Activated T-helper 17 cell treated with anti-CD3 and anti-CD28 coated beads, Interleukin-2, amount 50 U/mL, for 72 hours (primary cell): ENCODE measurements at regions not wholly inside any gene's neighbourhood (a gene's known extent, or its start where the extent isn't known, plus 50 kb on each side); places are given as distances from the start of the nearest gene placed in this dataset.
A peak's percentile ranks its signal among the peaks of the same experiment; 100 is the strongest.
"Not testable (repeated sequence)": the region's sequence is repeated elsewhere in the genome, so short reads cannot be mapped to it uniquely, and the experiment has no call there.

Source experiments
- ATAC-seq: fragments of 150-1000 bp; cut with Tn5 transposase; replicated peaks from 2 replicates; pipeline ENCODE4 v1.10.0; 2021; ENCODE audit warnings: mild to moderate bottlenecking, moderate library complexity
- H3K27ac Mint-ChIP-seq: one replicate; pipeline ENCODE4 v1.8.0; 2022; ENCODE audit warnings: mixed read lengths
- H3K27me3 Mint-ChIP-seq: one replicate; pipeline ENCODE4 v1.8.0; 2022; ENCODE audit warnings: mixed read lengths
- H3K36me3 Mint-ChIP-seq: one replicate; pipeline ENCODE4 v1.8.0; 2022; ENCODE audit warnings: low read depth, mild to moderate bottlenecking, mixed read lengths
- H3K4me1 Mint-ChIP-seq: one replicate; pipeline ENCODE4 v1.8.0; 2022; ENCODE audit warnings: mixed read lengths
- H3K4me3 Mint-ChIP-seq: one replicate; pipeline ENCODE4 v1.8.0; 2022; ENCODE audit warnings: mild to moderate bottlenecking, mixed read lengths
- H3K9me3 Mint-ChIP-seq: one replicate; pipeline ENCODE4 v1.8.0; 2022; ENCODE audit warnings: mixed read lengths

- H3K36me3 Mint-ChIP-seq, result peaks cover 20% of the 10 kb centered on the region
- peaks cover 8% of the 10 kb centered on the region for H3K4me1 Mint-ChIP-seq
- no peaks in the 10 kb centered on the region for H3K9me3 Mint-ChIP-seq
- no peaks in the 10 kb centered on the region for H3K27me3 Mint-ChIP-seq
- peak; percentile 37 for ATAC-seq
- peak overlapping the region; percentile 67 for H3K27ac Mint-ChIP-seq
- peak overlapping the region; percentile 97 for H3K4me3 Mint-ChIP-seq
Observed at GRCh38 chrY:19570999-19571398, 173.5 kb downstream of the KDM5D start.

GRCh38 chrY:19567943-19568342 is 176.6 kb downstream of the KDM5D start:
- peaks cover 19% of the 10 kb centered on the region for H3K36me3 Mint-ChIP-seq
- H3K4me3 Mint-ChIP-seq, result peak overlapping the region; percentile 97
- no peaks in the 10 kb centered on the region for H3K27me3 Mint-ChIP-seq
- peak overlapping the region; percentile 96 for H3K27ac Mint-ChIP-seq
- peaks cover 6% of the 10 kb centered on the region for H3K4me1 Mint-ChIP-seq
- ATAC-seq, result peak; percentile 6
- H3K9me3 Mint-ChIP-seq, result no peaks in the 10 kb centered on the region

DNA sequence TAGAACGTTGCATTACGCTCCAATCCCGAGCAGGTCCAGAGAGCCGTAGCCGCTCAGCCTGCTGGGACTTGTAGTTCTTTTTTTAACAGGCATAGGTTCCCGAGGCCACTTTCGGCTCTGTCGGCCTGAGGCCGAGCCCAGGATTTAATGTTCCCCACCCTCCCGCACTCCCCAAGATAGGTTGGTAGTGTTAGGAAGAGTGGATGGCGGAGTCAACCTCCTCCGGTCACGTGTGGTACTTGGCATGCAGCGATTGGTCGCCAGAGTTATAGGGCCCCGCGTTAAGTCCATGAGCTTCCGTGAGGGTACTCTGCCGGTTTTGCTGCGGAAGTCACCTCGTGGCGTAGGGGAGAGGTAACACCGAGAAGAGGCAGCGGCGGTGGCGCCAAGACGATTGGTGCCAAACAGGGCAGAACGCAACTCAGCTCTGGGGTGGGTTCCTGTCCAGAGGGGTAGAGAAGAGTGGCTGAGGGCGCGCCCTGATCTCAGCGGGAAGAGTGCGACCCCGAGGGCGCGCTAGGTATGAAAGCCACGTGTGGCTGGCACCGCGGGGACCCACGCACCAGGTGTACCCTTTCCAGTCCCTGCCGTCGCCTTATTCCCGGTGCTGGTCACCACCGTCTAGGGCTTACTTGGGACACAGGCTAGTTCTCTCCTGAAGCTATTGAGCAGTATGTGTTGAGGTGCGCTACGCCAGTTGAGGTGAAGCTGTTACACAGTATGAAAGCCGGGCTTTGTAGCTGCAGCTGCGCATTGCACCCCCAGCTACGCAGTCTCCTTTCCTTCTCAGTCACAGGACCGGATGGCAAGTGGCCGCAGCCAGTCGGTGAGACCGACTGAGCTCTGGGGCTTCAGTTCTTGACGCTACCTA is 177.2 kb downstream of the KDM5D start:
- no peaks in the 10 kb centered on the region for H3K9me3 Mint-ChIP-seq
- peak overlapping the region; percentile 97 for H3K4me3 Mint-ChIP-seq
- peak; percentile 87 for ATAC-seq
- no peaks in the 10 kb centered on the region for H3K27me3 Mint-ChIP-seq
- peaks cover 4% of the 10 kb centered on the region for H3K4me1 Mint-ChIP-seq
- H3K27ac Mint-ChIP-seq, result peak overlapping the region; percentile 96
- peaks cover 15% of the 10 kb centered on the region for H3K36me3 Mint-ChIP-seq

DNA sequence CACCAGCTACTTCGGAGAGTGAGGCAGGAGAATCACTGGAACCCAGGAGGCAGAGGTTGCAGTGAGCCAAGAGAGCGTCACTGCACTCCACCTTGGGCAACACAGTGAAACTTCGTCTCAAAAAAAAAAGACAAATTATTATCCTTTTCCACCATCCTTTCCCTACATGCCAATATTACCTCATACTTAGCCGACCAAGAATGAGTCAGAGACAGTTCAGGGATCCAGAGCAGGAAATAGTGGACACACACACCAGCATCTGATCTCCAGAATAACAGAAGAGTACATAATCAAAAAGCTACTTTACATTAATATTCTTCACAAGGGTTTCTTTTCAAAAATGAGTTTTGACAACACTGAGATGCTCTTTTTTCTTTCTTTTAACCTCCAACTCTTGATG is 185.4 kb downstream of the KDM5D start:
- no peak overlapping the region for H3K4me3 Mint-ChIP-seq
- no peak overlapping the region for H3K27ac Mint-ChIP-seq
- H3K27me3 Mint-ChIP-seq, result no peaks in the 10 kb centered on the region
- H3K4me1 Mint-ChIP-seq, result no peaks in the 10 kb centered on the region
- ATAC-seq, result no peak
- no peaks in the 10 kb centered on the region for H3K9me3 Mint-ChIP-seq
- no peaks in the 10 kb centered on the region for H3K36me3 Mint-ChIP-seq

- no peaks in the 10 kb centered on the region for H3K36me3 Mint-ChIP-seq
- H3K27ac Mint-ChIP-seq, result no peak overlapping the region
- ATAC-seq, result no peak
- H3K4me1 Mint-ChIP-seq, result no peaks in the 10 kb centered on the region
- no peaks in the 10 kb centered on the region for H3K9me3 Mint-ChIP-seq
- no peaks in the 10 kb centered on the region for H3K27me3 Mint-ChIP-seq
- no peak overlapping the region for H3K4me3 Mint-ChIP-seq
Observed at GRCh38 chrY:19549671-19550466, 194.7 kb downstream of the KDM5D start.

GRCh38 chrY:19541475-19542306 is 202.8 kb downstream of the KDM5D start:
- no peak overlapping the region for H3K27ac Mint-ChIP-seq
- no peaks in the 10 kb centered on the region for H3K27me3 Mint-ChIP-seq
- H3K4me3 Mint-ChIP-seq, result no peak overlapping the region
- H3K4me1 Mint-ChIP-seq, result no peaks in the 10 kb centered on the region
- ATAC-seq, result no peak
- no peaks in the 10 kb centered on the region for H3K9me3 Mint-ChIP-seq
- no peaks in the 10 kb centered on the region for H3K36me3 Mint-ChIP-seq

GRCh38 chrY:19535697-19536096 is 208.8 kb downstream of the KDM5D start:
- H3K4me3 Mint-ChIP-seq, ATAC-seq, H3K4me1 Mint-ChIP-seq, H3K27me3 Mint-ChIP-seq, H3K9me3 Mint-ChIP-seq, H3K27ac Mint-ChIP-seq, H3K36me3 Mint-ChIP-seq: not testable (repeated sequence)

- H3K9me3 Mint-ChIP-seq, result no peaks in the 10 kb centered on the region
- H3K4me1 Mint-ChIP-seq, result no peaks in the 10 kb centered on the region
- H3K27me3 Mint-ChIP-seq, result no peaks in the 10 kb centered on the region
- no peak overlapping the region for H3K27ac Mint-ChIP-seq
- no peak overlapping the region for H3K4me3 Mint-ChIP-seq
- ATAC-seq, result no peak
- no peaks in the 10 kb centered on the region for H3K36me3 Mint-ChIP-seq
Observed at GRCh38 chrY:19521976-19522375, 222.6 kb downstream of the KDM5D start.

DNA sequence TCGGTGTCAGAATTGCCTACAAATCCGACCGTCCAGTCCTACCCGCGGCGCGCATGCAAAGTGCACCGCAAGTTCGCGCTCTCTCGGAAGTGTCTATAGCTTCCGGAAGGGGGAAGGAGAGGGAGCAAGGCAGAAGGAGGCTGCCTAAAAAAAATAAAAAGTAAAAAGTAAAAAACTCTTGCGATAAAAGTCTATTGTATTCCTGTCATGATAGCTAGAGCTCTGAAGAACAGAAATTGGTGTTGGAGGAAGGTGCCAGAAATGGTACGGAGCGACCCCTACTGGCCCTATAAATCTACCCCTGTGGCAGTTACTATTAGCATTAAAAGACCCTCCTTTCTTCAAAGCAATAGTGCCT is 241.5 kb downstream of the KDM5D start:
- H3K9me3 Mint-ChIP-seq, result no peaks in the 10 kb centered on the region
- ATAC-seq, result peak; percentile 69
- H3K36me3 Mint-ChIP-seq, result no peaks in the 10 kb centered on the region
- peaks cover 10% of the 10 kb centered on the region for H3K4me1 Mint-ChIP-seq
- H3K27me3 Mint-ChIP-seq, result no peaks in the 10 kb centered on the region
- peak overlapping the region; percentile 76 for H3K27ac Mint-ChIP-seq
- H3K4me3 Mint-ChIP-seq, result peak overlapping the region; percentile 80

- Mint-ChIP-seq H3K4me3 (peak overlapping the region; percentile 80), H3K36me3 (no peaks in the 10 kb centered on the region), H3K4me1 (peaks cover 10% of the 10 kb centered on the region), H3K27me3 (no peaks in the 10 kb centered on the region), H3K9me3 (no peaks in the 10 kb centered on the region), H3K27ac (peak overlapping the region; percentile 76)
- ATAC-seq, result peak; percentile 73
Observed at GRCh38 chrY:19502169-19503091, 242.1 kb downstream of the KDM5D start.

- Mint-ChIP-seq H3K4me3 (peak overlapping the region; percentile 67), H3K36me3 (no peaks in the 10 kb centered on the region), H3K4me1 (peaks cover 10% of the 10 kb centered on the region), H3K27ac (peak overlapping the region; percentile 70), H3K9me3 (no peaks in the 10 kb centered on the region), H3K27me3 (no peaks in the 10 kb centered on the region)
- ATAC-seq, result peak; percentile 57
Observed at GRCh38 chrY:19498556-19498955, 246.0 kb downstream of the KDM5D start.

DNA sequence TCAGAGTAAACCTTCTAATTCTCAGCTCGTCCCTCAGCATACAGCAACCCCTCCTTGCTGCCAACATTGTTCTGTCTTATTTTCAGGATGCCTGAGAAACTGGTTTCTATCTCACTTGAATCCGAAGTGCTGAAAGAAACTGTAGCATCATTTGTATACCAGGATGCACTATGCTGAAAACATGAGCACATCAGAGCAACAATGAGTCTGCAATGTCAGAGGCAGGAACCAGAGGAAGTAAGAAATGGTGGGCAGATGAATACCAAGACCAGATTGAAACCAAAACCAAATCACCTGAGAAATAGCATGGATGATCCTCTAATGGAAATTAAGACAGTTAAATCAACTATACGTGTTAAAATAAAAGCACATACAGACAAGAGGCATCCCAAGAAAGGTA is 257.0 kb downstream of the KDM5D start:
- Mint-ChIP-seq H3K27me3 (no peaks in the 10 kb centered on the region), H3K4me3 (no peak overlapping the region), H3K27ac (no peak overlapping the region)

DNA sequence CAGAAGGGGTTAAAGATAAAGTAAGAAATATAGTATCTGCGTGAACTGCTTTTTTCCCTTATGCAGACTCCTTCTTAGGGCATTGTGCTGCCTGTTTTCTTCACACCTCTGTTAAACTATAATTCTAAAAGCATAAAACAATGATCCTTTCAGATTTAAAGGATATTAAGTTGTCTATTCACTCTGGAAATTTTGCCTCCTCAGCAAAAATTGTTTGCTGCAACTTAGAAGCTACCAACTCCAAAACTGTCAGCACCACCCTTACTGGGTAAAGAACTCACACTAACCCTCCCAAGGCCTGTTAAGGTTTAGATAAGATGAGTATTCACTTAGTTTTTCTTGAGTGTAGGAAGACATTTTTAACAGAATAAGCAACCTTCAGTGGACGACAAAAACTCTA is 259.5 kb downstream of the KDM5D start:
- no peaks in the 10 kb centered on the region for H3K27me3 Mint-ChIP-seq
- no peak overlapping the region for H3K27ac Mint-ChIP-seq
- H3K36me3 Mint-ChIP-seq, result no peaks in the 10 kb centered on the region
- no peak overlapping the region for H3K4me3 Mint-ChIP-seq
- no peak for ATAC-seq
- no peaks in the 10 kb centered on the region for H3K4me1 Mint-ChIP-seq
- peaks cover 5% of the 10 kb centered on the region for H3K9me3 Mint-ChIP-seq

More for the DNA sequence above, 257.0 kb downstream of the KDM5D start:
- no peaks in the 10 kb centered on the region for H3K36me3 Mint-ChIP-seq
- H3K9me3 Mint-ChIP-seq, result peaks cover 8% of the 10 kb centered on the region
- no peaks in the 10 kb centered on the region for H3K4me1 Mint-ChIP-seq
- ATAC-seq, result no peak
